ENCODE measurements at regions not wholly inside any gene's neighbourhood (a gene's known extent, or its start where the extent isn't known, plus 50 kb on each side); places are given as distances from the start of the nearest gene placed in this dataset.
A peak's percentile ranks its signal among the peaks of the same experiment; 100 is the strongest.

DNA sequence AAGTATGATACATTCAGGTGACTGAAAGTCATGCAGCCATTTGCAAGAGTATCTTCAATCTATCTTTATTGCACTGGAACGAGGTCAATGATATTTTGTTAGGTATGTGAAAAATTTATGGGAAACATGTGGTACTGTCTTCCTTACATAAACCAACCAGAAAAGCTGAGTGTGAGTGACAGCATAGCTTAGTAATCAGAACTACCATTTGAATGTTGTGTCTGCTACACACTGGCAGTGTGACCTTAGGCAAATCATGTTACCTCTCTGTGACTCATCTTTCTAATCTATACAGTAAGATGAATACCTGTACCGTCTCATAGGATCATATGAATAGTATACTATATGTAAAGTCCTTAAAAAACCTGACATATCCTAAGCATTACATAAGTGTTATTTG, 337.9 kb upstream of the IL12A start:
- no peak overlapping the region for H3K27ac ChIP-seq
- TF ChIP-seq, protein P1, sequence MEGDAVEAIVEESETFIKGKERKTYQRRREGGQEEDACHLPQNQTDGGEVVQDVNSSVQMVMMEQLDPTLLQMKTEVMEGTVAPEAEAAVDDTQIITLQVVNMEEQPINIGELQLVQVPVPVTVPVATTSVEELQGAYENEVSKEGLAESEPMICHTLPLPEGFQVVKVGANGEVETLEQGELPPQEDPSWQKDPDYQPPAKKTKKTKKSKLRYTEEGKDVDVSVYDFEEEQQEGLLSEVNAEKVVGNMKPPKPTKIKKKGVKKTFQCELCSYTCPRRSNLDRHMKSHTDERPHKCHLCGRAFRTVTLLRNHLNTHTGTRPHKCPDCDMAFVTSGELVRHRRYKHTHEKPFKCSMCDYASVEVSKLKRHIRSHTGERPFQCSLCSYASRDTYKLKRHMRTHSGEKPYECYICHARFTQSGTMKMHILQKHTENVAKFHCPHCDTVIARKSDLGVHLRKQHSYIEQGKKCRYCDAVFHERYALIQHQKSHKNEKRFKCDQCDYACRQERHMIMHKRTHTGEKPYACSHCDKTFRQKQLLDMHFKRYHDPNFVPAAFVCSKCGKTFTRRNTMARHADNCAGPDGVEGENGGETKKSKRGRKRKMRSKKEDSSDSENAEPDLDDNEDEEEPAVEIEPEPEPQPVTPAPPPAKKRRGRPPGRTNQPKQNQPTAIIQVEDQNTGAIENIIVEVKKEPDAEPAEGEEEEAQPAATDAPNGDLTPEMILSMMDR (IDR thresholded peaks at IDR 0.05), result no peak
- intact Hi-C loops (cut with DNase I), result no loop called here
- H3K27me3 ChIP-seq, result no peaks in the 10 kb centered on the region
- H3K4me1 ChIP-seq, result no peaks in the 10 kb centered on the region
- H3K36me3 ChIP-seq, result no peaks in the 10 kb centered on the region
- no peak overlapping the region for H3K4me3 ChIP-seq
- H3K9me3 ChIP-seq, result no peaks in the 10 kb centered on the region
- no peak for DNase-seq
- H3K9ac ChIP-seq (ENCODE audit: low read depth in 2 of 2, low read length in 2 of 2), result no peak overlapping the region

DNA sequence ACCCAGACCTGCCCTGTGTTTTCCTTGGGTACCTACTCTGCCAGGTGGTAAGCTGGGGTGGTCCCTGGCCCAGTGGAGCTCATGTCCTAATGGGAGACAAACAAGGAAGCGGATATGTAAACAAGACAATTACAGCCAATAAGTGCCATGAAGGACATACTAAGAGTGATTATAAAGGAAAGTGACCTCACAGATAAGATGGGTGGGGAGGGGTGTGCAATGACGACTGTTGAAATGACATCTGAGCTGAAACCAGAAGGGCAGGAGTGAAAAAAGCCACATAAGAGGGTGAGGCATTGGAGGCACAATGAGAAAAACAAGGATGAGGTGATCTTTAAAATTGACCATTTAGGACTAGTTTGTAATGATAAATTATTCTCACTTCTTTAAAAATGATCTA, 336.2 kb upstream of the IL12A start:
- Histone ChIP-seq H3K4me1 (no peaks in the 10 kb centered on the region), H3K27ac (no peak overlapping the region), H3K27me3 (no peaks in the 10 kb centered on the region), H3K36me3 (no peaks in the 10 kb centered on the region), H3K4me3 (no peak overlapping the region), H3K9ac (ENCODE audit: low read depth in 2 of 2, low read length in 2 of 2) (no peak overlapping the region), H3K9me3 (no peaks in the 10 kb centered on the region)
- intact Hi-C loops (cut with DNase I), result no loop called here
- DNase-seq, result peak; percentile 21
- TF ChIP-seq, protein P1 (IDR thresholded peaks at IDR 0.05), result no peak

DNA sequence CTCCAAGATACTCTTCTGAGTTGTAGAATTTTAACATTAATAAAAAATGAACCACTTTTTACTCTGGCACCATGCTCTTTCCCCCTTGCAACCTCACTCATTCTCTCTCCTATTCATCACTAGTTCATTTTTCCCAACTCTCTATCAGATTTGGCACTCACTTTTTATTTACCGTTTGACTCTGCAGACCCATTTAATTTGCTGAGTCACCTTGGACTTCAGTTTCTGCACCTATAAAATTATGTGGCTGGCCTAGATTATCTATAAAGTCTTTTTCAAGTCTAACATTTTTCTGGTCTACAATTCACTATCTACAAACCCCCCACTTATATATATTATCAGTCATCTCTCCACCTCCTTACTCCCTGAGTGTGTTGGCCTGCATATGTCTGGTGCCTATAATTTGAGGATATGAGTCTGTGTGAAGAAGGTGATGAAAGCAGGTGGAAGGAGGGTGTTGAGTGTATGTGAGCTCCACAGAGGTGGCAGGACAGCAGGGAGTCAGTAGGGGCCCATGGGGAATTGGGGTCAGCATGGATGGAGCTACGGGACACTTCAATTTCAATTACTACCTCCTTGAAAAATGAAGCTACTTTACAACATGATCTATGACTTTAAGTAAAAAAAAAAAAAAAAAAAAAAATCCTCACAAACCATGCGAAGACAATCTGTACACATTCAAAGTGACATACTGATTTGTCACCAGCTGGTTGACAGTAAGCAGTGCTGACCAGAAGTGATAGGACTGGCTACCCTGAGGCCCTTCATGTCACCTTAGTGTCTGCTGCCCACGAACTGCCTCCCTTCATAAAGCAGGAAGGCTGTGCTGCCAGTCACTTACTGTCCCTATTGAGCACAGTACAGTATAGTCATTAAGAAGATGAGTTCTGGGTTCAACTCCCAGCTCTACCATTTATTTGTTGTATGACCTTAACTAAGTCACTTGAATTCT, 334.2 kb upstream of the IL12A start:
- DNase-seq, result no peak

DNA sequence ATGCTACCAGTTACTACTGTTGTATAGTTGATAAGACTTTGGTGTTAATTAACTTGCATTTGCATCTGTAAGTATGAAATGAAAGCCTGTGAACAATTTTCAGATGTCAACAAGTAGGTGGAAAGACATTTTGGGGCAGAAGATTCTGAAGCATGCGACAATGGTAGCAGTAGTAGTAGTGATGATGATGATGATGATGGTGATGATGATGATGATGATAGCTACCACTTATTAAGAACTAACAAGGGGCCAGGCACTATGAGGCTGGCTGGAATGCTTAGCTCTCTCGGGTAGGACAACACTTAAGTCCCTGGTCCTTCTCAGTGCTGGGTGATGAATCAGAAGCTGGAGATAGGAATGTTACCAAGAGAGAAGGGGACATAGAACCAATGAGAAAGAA, 333.4 kb upstream of the IL12A start:
- no peak overlapping the region for H3K9ac ChIP-seq (ENCODE audit: low read depth in 2 of 2, low read length in 2 of 2)
- no peaks in the 10 kb centered on the region for H3K4me1 ChIP-seq
- no peak overlapping the region for H3K27ac ChIP-seq
- H3K9me3 ChIP-seq, result no peaks in the 10 kb centered on the region
- no peaks in the 10 kb centered on the region for H3K27me3 ChIP-seq
- no peaks in the 10 kb centered on the region for H3K36me3 ChIP-seq
- no peak overlapping the region for H3K4me3 ChIP-seq
- DNase-seq, result no peak
- TF ChIP-seq, protein P1 (IDR thresholded peaks at IDR 0.05), result no peak
- intact Hi-C loops (cut with DNase I), result no loop called here

More for the DNA sequence above, 334.2 kb upstream of the IL12A start:
- TF ChIP-seq, protein P1 (IDR thresholded peaks at IDR 0.05), result no peak
- no peaks in the 10 kb centered on the region for H3K4me1 ChIP-seq
- no peaks in the 10 kb centered on the region for H3K27me3 ChIP-seq
- no peaks in the 10 kb centered on the region for H3K9me3 ChIP-seq
- no peak overlapping the region for H3K4me3 ChIP-seq
- no peak overlapping the region for H3K27ac ChIP-seq
- H3K36me3 ChIP-seq, result no peaks in the 10 kb centered on the region
- no peak overlapping the region for H3K9ac ChIP-seq (ENCODE audit: low read depth in 2 of 2, low read length in 2 of 2)
- intact Hi-C loops (cut with DNase I), result no loop called here

DNA sequence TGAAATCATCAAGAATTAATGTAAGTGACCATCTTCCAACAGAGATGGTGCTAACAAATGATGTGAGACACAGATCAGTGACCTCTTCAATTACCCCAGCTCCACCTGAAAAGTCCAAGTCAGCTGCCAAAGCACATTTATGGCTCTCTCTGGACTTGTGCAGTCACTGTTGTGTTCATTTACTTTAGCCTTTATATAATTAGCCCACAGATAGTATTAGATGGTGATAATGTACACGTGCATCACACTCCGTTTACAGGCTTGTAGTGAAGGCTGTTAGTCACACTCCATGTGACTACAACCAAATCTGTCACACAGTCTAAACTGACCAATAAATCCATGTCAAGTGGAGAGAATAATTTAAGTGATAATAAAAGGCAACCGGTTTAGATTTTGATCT, 331.5 kb upstream of the IL12A start:
- TF ChIP-seq, protein P1 (IDR thresholded peaks at IDR 0.05), result no peak
- Histone ChIP-seq H3K4me1 (no peaks in the 10 kb centered on the region), H3K36me3 (no peaks in the 10 kb centered on the region), H3K9ac (ENCODE audit: low read depth in 2 of 2, low read length in 2 of 2) (no peak overlapping the region), H3K4me3 (no peak overlapping the region), H3K27me3 (no peaks in the 10 kb centered on the region), H3K27ac (no peak overlapping the region), H3K9me3 (no peaks in the 10 kb centered on the region)
- no peak for DNase-seq
- intact Hi-C loops (cut with DNase I), result no loop called here

All from colonic mucosa (tissue), 4 donors.